SIG-M5 treated with dmso at 0.1 percent for 504 hours (cell line): ENCODE measurements at regions not wholly inside any gene's neighbourhood (a gene's known extent, or its start where the extent isn't known, plus 50 kb on each side); places are given as distances from the start of the nearest gene placed in this dataset.
"Not testable (repeated sequence)": the region's sequence is repeated elsewhere in the genome, so short reads cannot be mapped to it uniquely, and the experiment has no call there.

ENCODE experiments used
- DNase-seq: peaks from one replicate; lab custom pipeline; 2025; ENCODE audit not compliant: unreplicated experiment; lab: John Stamatoyannopoulos, UW

DNA sequence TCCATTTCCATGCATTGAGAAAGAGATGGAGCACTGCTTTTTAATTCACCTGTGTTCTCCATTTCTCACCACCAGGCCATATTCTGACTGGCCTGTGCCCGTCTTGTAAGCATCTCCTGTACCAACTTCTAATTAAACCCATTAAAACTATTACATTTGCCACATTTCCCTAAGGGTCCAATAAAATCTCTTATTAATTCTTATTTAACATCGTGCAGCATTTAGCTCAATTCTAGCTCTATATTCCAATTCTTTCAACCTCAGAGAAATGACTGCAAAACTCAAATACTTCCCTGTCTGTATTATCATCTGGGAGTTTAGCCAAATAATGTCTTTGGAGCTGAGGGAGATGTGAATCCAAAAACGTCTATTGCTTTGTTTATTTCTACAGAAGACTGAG is 495.4 kb upstream of the TMEM132C start:
- DNase-seq: no peak

DNA sequence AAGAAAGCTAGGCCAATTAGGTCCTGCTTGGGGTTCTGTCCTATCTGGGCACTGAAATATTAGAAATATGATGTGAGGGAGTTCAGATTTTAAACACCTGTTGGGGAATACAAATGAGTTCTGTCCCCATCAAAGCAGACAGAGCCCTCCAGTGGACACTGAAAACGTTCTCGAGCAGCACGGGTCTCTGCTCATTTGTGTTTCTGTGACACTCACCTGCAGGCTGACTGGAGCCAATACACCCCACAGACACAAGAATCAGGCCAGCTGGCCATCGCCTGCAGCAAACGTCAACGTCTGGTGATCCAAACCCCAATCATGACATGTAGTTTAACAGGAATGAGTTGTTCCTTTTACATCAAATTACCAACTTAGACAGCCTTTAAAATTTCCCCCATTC is 493.4 kb upstream of the TMEM132C start:
- no peak for DNase-seq

DNA sequence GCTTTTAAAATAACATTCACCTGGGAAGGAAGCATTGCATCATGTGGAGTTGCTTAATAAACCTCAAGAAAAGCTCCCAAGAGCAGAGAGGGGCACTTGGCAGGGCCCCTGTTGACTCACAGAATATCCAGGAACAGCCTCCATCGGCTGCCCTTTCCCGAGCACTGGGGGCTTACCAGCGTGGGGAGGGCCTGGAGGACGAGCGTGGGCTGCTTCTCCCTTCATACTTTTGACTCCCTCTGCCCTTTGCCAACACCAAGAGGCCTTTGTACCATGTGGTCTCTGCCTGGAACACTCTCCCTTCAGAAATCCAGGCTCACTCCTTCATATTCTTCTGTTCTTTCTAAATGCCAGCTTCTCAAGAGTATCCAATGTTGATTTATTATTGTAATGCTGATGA is 492.1 kb upstream of the TMEM132C start:
- no peak for DNase-seq

DNA sequence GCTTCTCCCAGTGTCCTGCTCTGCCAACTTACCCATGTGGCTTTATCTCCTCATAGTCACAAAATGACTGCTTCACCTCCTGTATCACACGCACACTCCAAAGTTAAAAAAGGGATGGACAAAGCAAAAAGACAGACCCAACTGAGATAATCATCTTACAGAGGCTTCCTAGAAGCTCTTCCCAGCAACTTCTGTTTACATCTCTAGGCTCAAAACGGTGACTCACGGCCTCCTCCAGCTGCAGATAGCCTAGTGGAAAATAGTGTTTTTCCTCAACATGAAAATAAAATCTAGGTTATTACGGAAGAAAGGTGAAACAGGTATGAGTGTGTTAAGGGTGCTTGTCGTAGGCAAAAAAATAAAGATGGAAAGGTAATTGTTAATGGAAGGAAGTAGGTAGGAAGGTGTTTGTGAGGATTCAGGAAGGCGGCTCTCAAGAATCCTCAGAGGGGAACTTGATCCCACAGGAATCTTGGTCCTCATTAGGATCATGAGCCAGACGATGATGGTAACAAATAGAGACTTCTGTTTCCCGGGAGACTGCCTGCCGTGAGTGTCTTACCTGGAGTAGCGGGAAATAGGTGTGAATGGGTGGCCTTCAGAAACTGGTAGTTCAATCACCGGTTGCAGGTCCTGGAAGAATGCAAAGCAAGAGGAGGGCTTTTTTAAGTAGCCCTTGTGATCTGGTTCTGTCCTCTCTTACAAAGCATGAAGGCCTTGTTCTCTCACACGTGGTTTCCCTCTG is 487.5 kb upstream of the TMEM132C start:
- DNase-seq: no peak

DNA sequence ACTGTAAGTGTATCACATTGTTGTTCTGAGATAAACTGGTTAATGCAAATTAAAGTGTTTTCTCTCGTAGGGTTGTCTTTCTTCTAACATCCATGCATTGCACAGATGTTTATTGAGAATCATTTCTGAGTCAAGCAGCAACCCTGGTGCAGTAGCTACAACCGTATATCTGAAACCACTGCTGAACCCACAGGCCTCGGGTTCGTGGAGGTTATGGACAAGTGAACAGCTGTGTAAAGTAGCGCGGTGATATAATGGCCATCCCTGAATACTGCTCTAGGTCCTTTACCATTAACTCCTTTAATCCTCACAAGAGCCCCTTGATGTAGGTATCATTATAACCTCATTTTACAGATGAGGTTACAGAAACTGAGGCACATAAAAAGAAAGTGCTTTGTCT is 486.1 kb upstream of the TMEM132C start:
- DNase-seq: no peak

DNA sequence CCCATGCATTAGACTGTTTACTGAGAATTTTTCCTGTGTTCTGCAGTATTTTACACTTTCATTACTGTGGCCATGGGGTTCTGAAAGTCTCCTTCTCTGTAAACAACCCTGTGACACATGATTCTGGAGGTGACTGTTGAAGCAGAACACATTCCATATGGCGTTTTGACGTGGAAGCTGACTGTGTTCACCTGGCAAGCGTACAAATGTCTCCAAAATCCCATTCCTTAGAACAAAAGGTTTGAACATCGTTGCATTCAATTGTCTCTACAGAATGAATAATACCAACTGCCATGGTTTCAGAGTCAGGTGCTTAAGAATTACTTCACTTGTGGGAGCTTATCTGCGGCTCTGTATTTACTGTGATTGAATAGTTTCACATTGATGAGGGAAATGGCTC is 485.6 kb upstream of the TMEM132C start:
- DNase-seq: no peak

DNA sequence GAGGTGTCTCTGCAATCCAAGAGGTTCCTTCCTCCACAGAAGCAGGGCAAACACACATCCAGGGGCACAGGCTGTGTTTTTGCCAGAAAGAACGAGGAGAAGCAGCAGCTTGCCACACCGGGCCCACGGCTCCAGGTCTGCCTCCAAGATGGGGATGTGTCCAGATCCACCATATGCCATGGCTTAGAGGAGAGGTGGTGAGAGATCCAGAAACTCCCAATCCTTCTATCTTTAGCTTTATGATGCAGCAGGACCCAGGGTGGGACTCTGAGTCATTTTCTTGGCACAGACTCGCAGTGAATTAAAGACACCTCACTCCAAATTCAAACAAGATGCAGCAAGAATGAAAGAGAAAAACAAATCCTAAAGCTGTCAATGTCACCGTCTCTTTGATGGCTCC is 481.4 kb upstream of the TMEM132C start:
- DNase-seq: no peak

DNA sequence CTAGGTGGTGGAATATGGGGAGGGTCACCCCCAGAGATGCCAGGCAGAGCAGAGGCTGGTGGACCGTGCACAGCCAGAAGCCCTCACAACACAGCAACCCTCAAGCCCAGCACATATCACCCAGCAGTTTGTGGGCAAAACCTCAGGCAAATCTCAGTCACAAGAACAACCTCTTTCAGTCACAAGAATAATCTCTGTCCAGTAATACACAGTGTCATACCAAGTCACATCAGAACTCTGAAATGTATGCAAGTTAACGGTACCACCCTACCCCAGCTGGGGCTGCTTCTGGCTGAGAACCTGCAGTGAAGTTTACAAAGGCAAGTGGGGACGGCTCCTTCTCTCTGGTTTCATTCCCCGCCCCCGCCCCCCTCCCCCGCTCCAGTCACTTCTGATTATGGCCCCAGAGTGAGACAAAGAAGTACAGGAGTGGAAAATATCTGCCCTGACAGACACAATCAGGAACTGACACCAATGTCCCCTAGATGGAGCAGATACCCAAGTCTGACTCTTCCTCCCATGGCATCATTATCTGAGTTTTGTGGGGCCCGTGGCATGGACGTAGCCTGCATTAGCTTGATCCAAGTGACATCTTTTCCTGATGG is 480.9 kb upstream of the TMEM132C start:
- DNase-seq: no peak

DNA sequence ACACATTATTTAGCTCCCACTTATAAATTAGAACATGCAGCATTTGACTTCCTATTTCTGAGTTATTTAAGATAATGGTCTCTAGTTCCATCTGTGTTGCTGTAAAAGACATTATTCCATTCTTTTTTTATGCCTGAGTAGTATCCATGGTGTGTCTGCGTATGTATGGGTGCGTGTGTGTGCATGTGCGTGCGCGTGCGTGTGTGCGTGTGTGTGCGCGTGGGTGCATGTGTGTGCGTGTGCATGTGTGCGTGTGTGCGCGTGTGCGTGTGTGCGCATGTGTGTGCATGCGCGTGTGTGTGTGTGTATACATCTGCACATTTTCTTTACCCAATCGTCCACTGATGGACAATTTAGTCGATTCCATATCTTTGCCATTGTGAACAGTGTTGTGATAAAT is 479.4 kb upstream of the TMEM132C start:
- no peak for DNase-seq

DNA sequence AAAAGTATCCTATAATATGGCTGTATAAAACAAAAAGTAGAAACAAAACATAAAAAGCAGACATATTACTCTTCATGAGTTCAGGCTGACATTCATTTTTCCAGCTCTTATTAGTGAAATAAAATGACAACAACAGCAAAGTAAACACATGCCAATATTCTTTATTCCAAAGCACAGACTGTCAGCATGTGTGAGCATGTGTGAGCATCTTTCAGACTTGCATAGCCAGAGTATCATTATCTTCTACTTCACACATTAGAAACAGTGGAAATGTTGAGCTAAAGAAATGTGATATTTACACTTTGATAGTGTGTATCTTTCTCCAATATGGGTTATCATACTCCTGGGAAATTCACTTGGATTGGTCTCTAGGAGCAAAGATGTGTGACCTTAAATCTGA is 476.6 kb upstream of the TMEM132C start:
- no peak for DNase-seq

DNA sequence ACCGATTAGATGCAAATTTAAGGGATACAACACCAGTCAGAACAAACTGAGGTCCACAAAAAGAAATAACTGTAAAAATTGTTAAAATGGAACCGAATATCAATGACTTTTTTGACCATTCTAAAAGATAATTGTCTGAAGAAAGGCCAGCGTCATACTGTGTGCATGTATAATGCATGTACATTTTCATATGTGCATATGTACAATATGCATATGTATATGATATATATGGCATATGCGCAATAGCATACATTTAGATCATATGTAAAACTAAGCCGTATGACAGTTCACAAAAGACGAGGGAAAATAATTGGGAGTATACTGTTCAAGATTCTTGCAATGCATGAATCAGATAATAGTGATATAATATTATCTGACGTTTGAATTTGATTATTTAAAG is 475.8 kb upstream of the TMEM132C start:
- DNase-seq: no peak

DNA sequence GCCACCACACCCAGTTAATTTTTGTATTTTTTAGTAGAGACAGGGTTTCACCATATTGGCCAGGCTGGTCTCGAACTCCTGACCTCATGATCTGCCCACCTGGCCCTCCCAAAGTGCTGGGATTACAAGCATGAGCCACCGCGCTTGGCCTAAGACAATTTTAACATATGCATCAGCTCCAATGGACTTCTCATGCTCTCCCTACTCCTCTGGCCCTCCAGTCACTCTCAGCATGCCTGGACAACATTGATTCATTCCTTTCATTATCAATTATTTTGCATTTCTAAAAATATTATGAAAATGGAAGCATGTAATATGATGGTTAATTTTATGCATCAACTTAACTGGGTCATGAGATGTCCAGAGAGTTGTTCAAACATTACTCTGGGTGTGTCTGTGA is 469.1 kb upstream of the TMEM132C start:
- no peak for DNase-seq

DNA sequence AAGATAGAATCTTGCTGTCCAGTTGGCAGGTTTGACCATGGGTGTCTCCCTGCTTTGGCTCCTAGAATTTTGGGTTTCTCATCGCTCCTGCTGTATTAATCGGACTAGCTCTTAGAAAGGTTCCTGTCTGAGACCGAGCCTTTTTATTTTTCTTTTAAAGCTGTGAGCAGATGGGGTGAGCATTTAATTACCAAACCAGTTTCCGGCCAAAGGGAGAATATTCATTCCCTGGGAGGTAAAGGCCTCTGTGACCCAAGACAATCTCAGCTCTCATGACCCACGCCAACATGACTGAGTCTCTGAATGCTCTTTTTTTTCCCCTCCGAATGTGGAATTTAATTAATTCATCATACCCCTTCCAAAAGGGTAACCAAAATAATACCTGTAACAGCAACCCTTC is 464.7 kb upstream of the TMEM132C start:
- DNase-seq: no peak

DNA sequence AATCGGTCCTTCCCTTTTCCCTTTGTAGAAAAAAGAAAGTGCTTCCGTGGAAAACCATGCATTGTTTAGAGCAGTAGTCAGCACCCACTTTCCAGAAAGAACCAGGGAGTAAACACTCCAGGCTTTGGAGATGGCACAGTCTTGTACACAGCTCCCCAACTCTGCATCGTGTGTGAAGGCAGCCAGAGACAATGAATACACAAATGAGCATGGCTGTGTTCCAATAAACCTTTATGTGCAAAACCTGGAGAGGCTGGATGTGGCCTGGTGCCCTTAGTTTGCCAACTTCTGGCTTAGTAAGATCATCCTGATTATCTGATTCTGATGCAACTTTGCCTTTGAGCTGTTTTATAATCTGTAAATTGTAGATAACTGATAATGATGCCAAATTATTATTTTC is 463.4 kb upstream of the TMEM132C start:
- DNase-seq: no peak

DNA sequence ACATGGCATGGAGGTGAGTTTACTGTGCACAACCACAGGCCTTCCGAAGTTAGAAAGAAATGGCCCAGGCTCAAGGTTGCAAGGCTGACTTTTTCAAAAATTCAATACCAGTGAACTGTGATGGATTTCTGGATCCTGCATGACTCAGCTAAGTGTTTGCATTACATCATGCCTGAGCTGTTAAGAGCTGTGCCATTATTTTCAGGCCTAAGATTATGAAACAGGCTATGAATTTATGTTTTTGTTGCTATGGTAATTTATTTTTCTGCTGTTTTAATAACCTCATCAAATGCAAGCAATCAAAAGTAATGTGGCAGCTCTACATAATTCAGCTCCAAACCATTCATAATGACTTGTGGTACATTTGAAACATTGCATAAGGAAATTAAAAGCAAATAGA is 457.7 kb upstream of the TMEM132C start:
- no peak for DNase-seq

DNA sequence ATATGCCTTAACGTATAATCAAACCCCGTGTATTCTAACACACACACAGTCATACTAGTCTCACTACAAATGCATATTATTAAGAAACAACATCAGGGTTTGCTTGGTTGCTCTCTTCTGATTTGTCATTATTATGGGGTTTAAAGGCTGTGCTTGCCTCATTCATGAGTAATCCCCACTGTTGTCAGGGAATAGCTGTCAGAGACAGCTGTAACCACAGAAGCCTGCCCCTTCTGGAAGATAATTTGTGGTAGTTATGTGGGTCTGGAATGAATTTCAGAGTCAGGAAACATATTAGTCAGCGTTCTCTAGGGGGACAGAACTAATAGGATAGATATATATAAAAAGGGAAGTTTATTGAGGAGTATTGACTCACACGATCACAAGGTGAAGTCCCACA is 456.9 kb upstream of the TMEM132C start:
- DNase-seq: no peak

DNA sequence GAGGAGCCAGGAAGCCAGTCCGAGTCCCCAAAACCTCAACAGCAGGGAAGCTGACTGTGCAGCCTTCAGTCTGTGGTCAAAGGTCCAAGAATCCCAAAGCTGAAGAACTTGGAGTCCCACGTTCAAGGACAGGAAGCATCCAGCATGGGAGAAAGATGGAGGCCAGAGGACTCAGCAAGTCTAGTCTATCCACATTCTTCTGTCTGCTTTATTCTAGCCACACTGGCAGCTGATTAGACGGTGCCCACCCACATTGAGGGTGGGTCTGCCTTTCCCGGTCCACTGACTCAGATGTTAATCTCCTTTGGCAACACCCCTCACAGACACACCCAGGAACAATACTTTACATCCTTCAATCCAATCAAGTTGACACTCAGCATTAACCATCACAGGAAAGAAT is 456.5 kb upstream of the TMEM132C start:
- not testable (repeated sequence) for DNase-seq

DNA sequence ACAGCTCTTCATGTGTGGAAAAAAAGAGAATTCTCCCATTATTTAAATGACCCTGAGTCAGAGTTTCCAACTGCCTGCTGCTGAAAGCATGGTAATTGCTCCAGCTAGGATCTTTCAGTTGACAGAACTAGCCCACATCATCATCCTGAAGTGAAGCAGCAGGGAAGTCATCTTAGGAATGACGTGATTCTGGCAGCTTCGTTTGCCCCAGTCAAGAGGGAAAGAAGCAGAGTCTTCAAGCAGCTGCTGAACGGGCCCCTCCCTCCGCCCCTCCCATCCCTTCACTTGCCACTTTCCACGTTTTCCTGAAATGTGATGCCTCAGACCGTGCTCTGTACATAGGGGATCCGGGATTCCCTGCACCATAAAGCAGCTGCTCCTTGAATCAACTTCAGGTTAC is 455.0 kb upstream of the TMEM132C start:
- DNase-seq: no peak

DNA sequence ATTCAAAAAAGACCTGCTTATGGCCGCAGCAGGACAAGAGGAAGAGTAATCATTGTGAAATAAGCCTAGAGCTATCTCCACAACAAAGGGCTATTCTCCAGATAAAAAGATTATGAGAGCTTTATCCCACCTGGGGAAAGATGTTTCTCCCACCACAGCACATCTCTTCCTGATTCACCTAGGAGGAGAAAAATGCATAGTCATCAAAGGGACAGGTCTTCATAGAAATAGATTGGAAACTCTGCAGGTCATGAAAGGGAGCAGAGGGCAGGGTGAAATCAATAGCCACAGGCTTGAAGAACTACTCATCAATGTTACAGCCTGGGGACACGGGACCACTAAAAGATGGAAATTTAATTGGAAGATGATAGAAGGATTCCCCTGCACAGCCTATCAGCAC is 453.8 kb upstream of the TMEM132C start:
- DNase-seq: no peak

DNA sequence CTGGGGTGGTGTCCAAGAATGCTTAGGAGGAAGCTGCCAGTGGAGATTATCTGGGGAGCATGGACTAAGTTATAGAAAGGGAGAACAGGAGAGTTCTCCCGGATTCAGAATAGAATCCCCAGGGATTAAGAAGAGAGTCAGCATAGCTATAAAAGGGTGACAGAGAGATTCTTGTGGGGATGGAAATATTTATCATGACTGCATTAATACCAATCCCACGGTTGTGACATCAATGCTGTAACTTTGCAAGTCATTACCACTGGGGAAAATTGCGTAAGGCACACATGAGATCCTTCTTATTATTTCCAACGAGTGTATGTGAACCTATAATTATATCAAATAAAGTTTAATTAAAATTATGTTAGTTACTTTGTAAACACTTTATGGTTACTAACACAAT is 447.9 kb upstream of the TMEM132C start:
- no peak for DNase-seq

DNA sequence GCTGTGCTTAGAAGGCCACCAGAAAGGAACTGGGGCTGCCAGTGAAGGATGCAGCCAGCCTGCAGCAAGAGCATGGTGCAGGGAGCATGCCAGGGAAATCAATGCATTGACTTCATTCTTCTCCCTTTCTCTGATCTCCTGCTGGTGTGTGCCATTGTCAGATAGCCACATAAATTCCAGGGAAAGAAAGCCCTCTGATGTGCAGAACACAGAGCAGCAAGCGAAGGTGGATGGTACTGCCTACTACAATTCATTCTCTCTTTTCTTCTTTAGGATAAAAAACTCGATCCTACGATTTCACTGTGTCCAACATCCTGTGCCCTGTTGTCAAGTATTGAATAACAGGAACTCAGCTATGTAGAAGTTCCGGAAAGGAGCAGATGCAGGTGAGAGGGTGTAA is 446.7 kb upstream of the TMEM132C start:
- DNase-seq: no peak

DNA sequence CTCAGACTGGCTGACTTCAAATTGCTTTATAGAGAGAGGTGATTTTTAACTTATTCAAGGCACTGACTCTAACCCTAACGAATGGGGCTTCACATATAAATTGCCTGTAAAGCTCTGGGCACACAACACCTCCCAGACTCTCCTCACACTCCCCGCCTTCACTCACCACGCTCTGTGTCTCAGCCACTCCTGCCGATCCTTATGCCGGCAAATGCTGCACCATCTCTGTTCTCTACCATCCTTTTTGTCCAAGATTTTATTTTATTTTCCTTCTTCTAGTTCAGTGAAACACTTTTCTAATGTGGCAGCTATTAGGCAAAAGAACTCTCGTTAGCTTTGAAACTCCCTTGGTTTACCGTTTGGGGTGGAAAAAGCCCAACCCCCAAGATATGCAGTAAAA is 446.1 kb upstream of the TMEM132C start:
- DNase-seq: no peak

DNA sequence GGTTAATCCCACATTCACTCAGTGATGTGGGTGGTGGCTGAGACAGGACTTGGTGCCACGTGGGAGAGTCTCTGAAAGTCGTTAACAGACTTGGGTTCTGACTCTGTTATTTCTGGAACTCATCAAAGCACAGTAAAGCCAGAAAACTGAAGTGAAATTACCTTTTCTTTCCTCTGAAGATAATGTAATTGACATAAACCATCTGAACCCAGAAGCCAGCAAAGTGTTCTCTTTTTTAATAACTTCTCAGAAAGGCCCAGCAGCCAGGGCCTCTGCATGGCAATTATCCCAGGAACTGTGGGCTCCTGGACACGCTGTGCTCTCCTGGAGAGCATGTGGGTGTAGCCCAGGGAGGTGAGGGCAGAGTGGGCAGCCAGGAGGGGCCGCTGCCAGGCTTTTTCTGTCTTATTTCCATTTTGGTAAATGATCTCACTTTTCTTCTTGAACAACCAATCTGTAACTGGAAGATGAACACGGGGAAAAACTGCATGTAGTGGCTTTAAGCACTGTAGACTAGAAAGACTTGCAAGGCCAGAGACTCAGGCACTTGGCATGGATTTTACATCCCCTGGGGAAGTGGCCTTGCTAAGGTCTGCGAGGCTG is 444.1 kb upstream of the TMEM132C start:
- DNase-seq: no peak
